ENCODE measurements at regions not wholly inside any gene's neighbourhood (a gene's known extent, or its start where the extent isn't known, plus 50 kb on each side); places are given as distances from the start of the nearest gene placed in this dataset.

GRCh38 chr5:57334475-57334874 is 148.1 kb downstream of the ACTBL2 start:
- TF ChIP-seq CTCF (conservative IDR thresholded peaks at IDR 0.05; ENCODE audit: low read length) (no peak), EZH2phosphoT487 (IDR thresholded peaks at IDR 0.05; ENCODE audit: borderline replicate concordance, low read depth, low read length) (no peak)
- H3K9me3 ChIP-seq (ENCODE audit: low read length) = no peaks in the 10 kb centered on the region
- no peaks in the 10 kb centered on the region for H3K9me2 ChIP-seq (ENCODE audit: insufficient read depth, low read length)
- H3K27ac ChIP-seq (ENCODE audit: low read depth, low read length, poor library complexity, severe bottlenecking) = no peak overlapping the region
- H3K4me3 ChIP-seq (ENCODE audit: low read depth, low read length, poor library complexity, severe bottlenecking) = no peak overlapping the region
- POLR2A ChIA-PET = interaction anchor here (0.6 kb wide), 1 partner anchor 19 kb away, joined by 3 read pairs; no protein-coding TSS in a partner anchor
- H3K36me3 ChIP-seq (ENCODE audit: insufficient read depth, low read length) = no peaks in the 10 kb centered on the region
- no peaks in the 10 kb centered on the region for H4K20me1 ChIP-seq (ENCODE audit: insufficient read depth, low read length)
- no TSS peak for BruUV-seq (replicated peaks)
- no peaks in the 10 kb centered on the region for H3K4me1 ChIP-seq (ENCODE audit: insufficient read depth, low read length, poor library complexity, severe bottlenecking)
- H2AFZ ChIP-seq (ENCODE audit: low read length) = no peak overlapping the region
- H3K79me2 ChIP-seq (ENCODE audit: insufficient read depth, low read depth, low read length) = no peaks in the 10 kb centered on the region
- no peak for DNase-seq (ENCODE audit: low spot score)
- CTCF ChIA-PET (ENCODE audit: unreplicated experiment) = no interaction called here
- H3K4me2 ChIP-seq (ENCODE audit: low read length) = no peak overlapping the region
- intact Hi-C loops (cut with micrococcal nuclease; ENCODE audit: unreplicated experiment) = no loop called here

GRCh38 chr5:57332361-57332760 is 150.2 kb downstream of the ACTBL2 start:
- no peak overlapping the region for H3K4me2 ChIP-seq (ENCODE audit: low read length)
- TF ChIP-seq EZH2phosphoT487 (IDR thresholded peaks at IDR 0.05; ENCODE audit: borderline replicate concordance, low read depth, low read length) (no peak), CTCF (conservative IDR thresholded peaks at IDR 0.05; ENCODE audit: low read length) (no peak)
- POLR2A ChIA-PET = no interaction called here
- DNase-seq (ENCODE audit: low spot score) = no peak
- CTCF ChIA-PET (ENCODE audit: unreplicated experiment) = interaction anchor here (0.6 kb wide), 1 partner anchor 8 kb away, joined by 3 read pairs; no protein-coding TSS in a partner anchor
- intact Hi-C loops (cut with micrococcal nuclease; ENCODE audit: unreplicated experiment) = no loop called here
- no peak overlapping the region for H3K27ac ChIP-seq (ENCODE audit: low read depth, low read length, poor library complexity, severe bottlenecking)
- no peaks in the 10 kb centered on the region for H4K20me1 ChIP-seq (ENCODE audit: insufficient read depth, low read length)
- H3K9me3 ChIP-seq (ENCODE audit: low read length) = no peaks in the 10 kb centered on the region
- H3K9me2 ChIP-seq (ENCODE audit: insufficient read depth, low read length) = no peaks in the 10 kb centered on the region
- no peaks in the 10 kb centered on the region for H3K4me1 ChIP-seq (ENCODE audit: insufficient read depth, low read length, poor library complexity, severe bottlenecking)
- no TSS peak for BruUV-seq (replicated peaks)
- H3K4me3 ChIP-seq (ENCODE audit: low read depth, low read length, poor library complexity, severe bottlenecking) = no peak overlapping the region
- no peaks in the 10 kb centered on the region for H3K36me3 ChIP-seq (ENCODE audit: insufficient read depth, low read length)
- no peak overlapping the region for H2AFZ ChIP-seq (ENCODE audit: low read length)
- H3K79me2 ChIP-seq (ENCODE audit: insufficient read depth, low read depth, low read length) = no peaks in the 10 kb centered on the region

GRCh38 chr5:57327561-57328367 is 153.9 kb downstream of the GPBP1 start:
- no peak for DNase-seq (ENCODE audit: low spot score)
- TF ChIP-seq EZH2phosphoT487 (IDR thresholded peaks at IDR 0.05; ENCODE audit: borderline replicate concordance, low read depth, low read length) (no peak), CTCF (conservative IDR thresholded peaks at IDR 0.05; ENCODE audit: low read length) (no peak)
- Histone ChIP-seq H3K4me2 (ENCODE audit: low read length) (no peak overlapping the region), H3K36me3 (ENCODE audit: insufficient read depth, low read length) (no peaks in the 10 kb centered on the region), H3K4me3 (ENCODE audit: low read depth, low read length, poor library complexity, severe bottlenecking) (no peak overlapping the region), H3K27ac (ENCODE audit: low read depth, low read length, poor library complexity, severe bottlenecking) (no peak overlapping the region), H3K79me2 (ENCODE audit: insufficient read depth, low read depth, low read length) (no peaks in the 10 kb centered on the region), H3K4me1 (ENCODE audit: insufficient read depth, low read length, poor library complexity, severe bottlenecking) (no peaks in the 10 kb centered on the region), H2AFZ (ENCODE audit: low read length) (no peak overlapping the region), H4K20me1 (ENCODE audit: insufficient read depth, low read length) (no peaks in the 10 kb centered on the region), H3K9me3 (ENCODE audit: low read length) (no peaks in the 10 kb centered on the region), H3K9me2 (ENCODE audit: insufficient read depth, low read length) (no peaks in the 10 kb centered on the region)
- CTCF ChIA-PET (ENCODE audit: unreplicated experiment) = no interaction called here
- intact Hi-C loops (cut with micrococcal nuclease; ENCODE audit: unreplicated experiment) = no loop called here
- no TSS peak for BruUV-seq (replicated peaks)
- POLR2A ChIA-PET = interaction anchor here (0.7 kb wide), 1 partner anchor 1531 kb away, joined by 3 read pairs; no protein-coding TSS in a partner anchor
